CD14-positive monocyte (primary cell): ENCODE measurements at regions not wholly inside any gene's neighbourhood (a gene's known extent, or its start where the extent isn't known, plus 50 kb on each side); places are given as distances from the start of the nearest gene placed in this dataset.

Experiments
- DNase-seq, 3 donors: peaks; one replicate each; pipeline ENCODE4 v3.0.0-alpha.2; 2011 to 2022
- H2AFZ ChIP-seq: 2 replicates; pipeline ENCODE4 v1.6.0; 2012; ENCODE audit warnings: mild to moderate bottlenecking, low read depth, low read length, inconsistent platforms; ENCODE audit not compliant: insufficient read depth, poor library complexity, severe bottlenecking
- H3K27ac ChIP-seq, 2 donors: 1 replicate in 1 of 2; 2 replicates in 1 of 2; pipeline ENCODE4 v1.5.1; 2012 to 2013; ENCODE audit warnings: low read length in 2 of 2, control low read depth in 1 of 2, inconsistent platforms in 1 of 2, low read depth in 1 of 2, mild to moderate bottlenecking in 1 of 2
- H3K27me3 ChIP-seq, 2 donors: one replicate each; pipeline versions ENCODE4 v1.6.0 to v1.6.1; 2011 to 2013; ENCODE audit warnings: low read length in 2 of 2; ENCODE audit not compliant: control insufficient read depth in 2 of 2, insufficient read depth in 2 of 2
- H3K36me3 ChIP-seq, 2 donors: replicated peaks in 1 of 2; 1 replicate in 1 of 2; 2 replicates in 1 of 2; pipeline versions ENCODE4 v1.5.1 to v1.6.1; 2012 to 2013; ENCODE audit warnings: low read length in 2 of 2, control low read depth in 1 of 2, inconsistent platforms in 1 of 2, mild to moderate bottlenecking in 1 of 2; ENCODE audit not compliant: insufficient read depth in 2 of 2, control insufficient read depth in 1 of 2
- H3K4me1 ChIP-seq, 2 donors: 1 replicate in 1 of 2; 2 replicates in 1 of 2; pipeline versions ENCODE4 v1.5.1 to v1.6.1; 2012 to 2013; ENCODE audit warnings: low read length in 2 of 2, control low read depth in 1 of 2, inconsistent platforms in 1 of 2, mild to moderate bottlenecking in 1 of 2, moderate library complexity in 1 of 2; ENCODE audit not compliant: insufficient read depth in 2 of 2, control insufficient read depth in 1 of 2
- H3K4me2 ChIP-seq: replicated peaks from 2 replicates; pipeline ENCODE3; 2012; ENCODE audit warnings: low read length, moderate library complexity, mild to moderate bottlenecking; ENCODE audit not compliant: poor library complexity, severe bottlenecking; ENCODE audit errors: extremely low read depth
- H3K4me3 ChIP-seq, 3 experiments: fragments of 200-600 bp in 1 of 3; sonication (generic) in 1 of 3; replicated peaks in 1 of 3; 1 replicate in 2 of 3; 2 replicates in 1 of 3; pipeline ENCODE4 v1.5.1; 2011 to 2013; ENCODE audit warnings: low read length in 3 of 3, mild to moderate bottlenecking in 3 of 3, control low read depth in 2 of 3, low read depth in 2 of 3, inconsistent platforms in 1 of 3, moderate library complexity in 1 of 3
- H3K79me2 ChIP-seq: 2 replicates; pipeline ENCODE4 v1.6.0; 2012; ENCODE audit warnings: mild to moderate bottlenecking, control low read depth, inconsistent platforms, low read length, moderate library complexity; ENCODE audit not compliant: insufficient read depth
- H3K9ac ChIP-seq: 2 replicates; pipeline ENCODE4 v1.6.0; 2017; ENCODE audit warnings: low read length, mild to moderate bottlenecking; ENCODE audit not compliant: insufficient read depth, poor library complexity, severe bottlenecking
- H3K9me3 ChIP-seq, 2 donors: replicated peaks in 1 of 2; 1 replicate in 1 of 2; 2 replicates in 1 of 2; pipeline versions ENCODE4 v1.5.1 to v1.6.1; 2012 to 2013; ENCODE audit warnings: low read length in 2 of 2, control low read depth in 1 of 2; ENCODE audit not compliant: control insufficient read depth in 1 of 2, insufficient read depth in 1 of 2
- H4K20me1 ChIP-seq: 2 replicates; pipeline ENCODE4 v1.6.0; 2012; ENCODE audit warnings: mild to moderate bottlenecking, low read length, control low read depth, moderate library complexity; ENCODE audit not compliant: insufficient read depth
- H3K27ac Mint-ChIP-seq, 7 donors: one replicate each; pipeline ENCODE4 v1.8.0; 2020; ENCODE audit warnings: mild to moderate bottlenecking in 7 of 7, mixed read lengths in 7 of 7, moderate library complexity in 6 of 7, inconsistent platforms in 2 of 7
- H3K27me3 Mint-ChIP-seq, 3 donors: one replicate each; pipeline ENCODE4 v1.8.0; 2021 to 2022; ENCODE audit warnings: low read depth in 3 of 3, mild to moderate bottlenecking in 3 of 3, mixed read lengths in 3 of 3, moderate library complexity in 3 of 3, inconsistent platforms in 1 of 3
- H3K36me3 Mint-ChIP-seq, 2 donors: one replicate each; pipeline ENCODE4 v1.8.0; 2020; ENCODE audit warnings: mixed read lengths in 2 of 2, inconsistent platforms in 1 of 2, mild to moderate bottlenecking in 1 of 2
- H3K4me1 Mint-ChIP-seq: one replicate; pipeline ENCODE4 v1.8.0; 2020; ENCODE audit warnings: mild to moderate bottlenecking, mixed read lengths
- H3K4me3 Mint-ChIP-seq, 2 donors: one replicate each; pipeline ENCODE4 v1.8.0; 2020; ENCODE audit warnings: mild to moderate bottlenecking in 2 of 2, mixed read lengths in 2 of 2, moderate library complexity in 1 of 2
- H3K9me3 Mint-ChIP-seq, 7 donors: one replicate each; pipeline ENCODE4 v1.8.0; 2020 to 2022; ENCODE audit warnings: mixed read lengths in 7 of 7, mild to moderate bottlenecking in 6 of 7, moderate library complexity in 6 of 7, inconsistent platforms in 2 of 7
- CTCF ChIP-seq: fragments of 200-600 bp; IDR thresholded peaks from one replicate; pipeline ENCODE4 v1.8.0; 2022; ENCODE audit warnings: antibody characterized with exemption, mild to moderate bottlenecking
- WGBS: methylation state at CpG from one replicate; pipeline ENCODE4 v1.1.5; 2013; ENCODE audit warnings: missing lambda C conversion rate; ENCODE audit not compliant: insufficient coverage; 5-methylcytosine and 5-hydroxymethylcytosine counted together
- intact Hi-C, 2 donors: fragments of 100-400 bp; cut with micrococcal nuclease; formaldehyde crosslinking; loops; one replicate each; pipeline versions ENCODE4 v1.15.0 to v1.15.1; 2023

- Histone ChIP-seq H3K27me3 (peaks cover 2 to 3% of the 10 kb centered on the region in 2 donors), H3K79me2 (no peaks in the 10 kb centered on the region), H3K9me3 (no peaks in the 10 kb centered on the region), H3K36me3 (no peaks in the 10 kb centered on the region), H3K4me3 (no peak overlapping the region), H3K4me1 (no peaks in the 10 kb centered on the region), H3K27ac (no peak overlapping the region), H3K9ac (no peak overlapping the region), H4K20me1 (no peaks in the 10 kb centered on the region), H2AFZ (no peak overlapping the region), H3K4me2 (no peak overlapping the region)
- Mint-ChIP-seq H3K36me3 (no peaks in the 10 kb centered on the region), H3K4me3 (no peak overlapping the region), H3K9me3 (no peaks in the 10 kb centered on the region), H3K27ac (no peak overlapping the region), H3K4me1 (no peaks in the 10 kb centered on the region), H3K27me3 (peaks cover 3 to 16% (median 5%) of the 10 kb centered on the region in 3 donors)
- 100% methylated on average over 1 of the region's 2 CpGs for WGBS
- no peak for TF ChIP-seq CTCF
- DNase-seq: no peak
- intact Hi-C loops: no loop called here
These were observed 56.4 kb upstream of the FAM20A start for GRCh38 chr17:68657576-68657975.

DNA sequence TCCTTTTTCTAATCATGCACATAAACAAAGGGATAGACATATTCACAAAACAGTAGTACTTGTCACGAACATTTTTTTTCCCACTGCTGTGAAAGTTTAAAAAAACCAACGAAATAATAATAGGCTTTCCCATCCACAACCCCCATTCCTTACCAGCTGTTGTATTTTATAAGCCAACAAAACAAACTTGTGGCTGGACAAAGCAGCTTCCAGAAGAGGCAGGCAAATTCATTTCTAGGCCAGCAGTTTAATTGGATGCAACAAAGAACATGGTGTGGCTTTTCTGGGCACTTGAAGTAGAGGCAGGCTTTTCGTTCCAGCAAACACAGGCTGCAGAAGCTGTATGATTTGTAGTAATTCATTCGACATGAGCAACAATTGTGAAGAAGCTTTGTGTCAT, 56.0 kb upstream of the FAM20A start:
- 100% methylated on average over 1 of the region's 4 CpGs for WGBS
- Histone ChIP-seq H3K9ac (no peak overlapping the region), H3K4me1 (no peaks in the 10 kb centered on the region), H4K20me1 (no peaks in the 10 kb centered on the region), H3K4me2 (no peak overlapping the region), H3K27ac (no peak overlapping the region), H3K79me2 (no peaks in the 10 kb centered on the region), H3K4me3 (no peak overlapping the region), H3K9me3 (no peaks in the 10 kb centered on the region), H3K27me3 (peaks cover 2 to 3% of the 10 kb centered on the region in 2 donors), H2AFZ (no peak overlapping the region), H3K36me3 (no peaks in the 10 kb centered on the region)
- intact Hi-C loops: no loop called here
- no peak for TF ChIP-seq CTCF
- Mint-ChIP-seq H3K27me3 (peaks cover 3 to 16% (median 5%) of the 10 kb centered on the region in 3 donors), H3K36me3 (no peaks in the 10 kb centered on the region), H3K4me1 (no peaks in the 10 kb centered on the region), H3K4me3 (no peak overlapping the region), H3K9me3 (no peaks in the 10 kb centered on the region), H3K27ac (no peak overlapping the region)
- DNase-seq: no peak
